ENCODE measurements at regions not wholly inside any gene's neighbourhood (a gene's known extent, or its start where the extent isn't known, plus 50 kb on each side); places are given as distances from the start of the nearest gene placed in this dataset.
A peak's percentile ranks its signal among the peaks of the same experiment; 100 is the strongest.

DNA sequence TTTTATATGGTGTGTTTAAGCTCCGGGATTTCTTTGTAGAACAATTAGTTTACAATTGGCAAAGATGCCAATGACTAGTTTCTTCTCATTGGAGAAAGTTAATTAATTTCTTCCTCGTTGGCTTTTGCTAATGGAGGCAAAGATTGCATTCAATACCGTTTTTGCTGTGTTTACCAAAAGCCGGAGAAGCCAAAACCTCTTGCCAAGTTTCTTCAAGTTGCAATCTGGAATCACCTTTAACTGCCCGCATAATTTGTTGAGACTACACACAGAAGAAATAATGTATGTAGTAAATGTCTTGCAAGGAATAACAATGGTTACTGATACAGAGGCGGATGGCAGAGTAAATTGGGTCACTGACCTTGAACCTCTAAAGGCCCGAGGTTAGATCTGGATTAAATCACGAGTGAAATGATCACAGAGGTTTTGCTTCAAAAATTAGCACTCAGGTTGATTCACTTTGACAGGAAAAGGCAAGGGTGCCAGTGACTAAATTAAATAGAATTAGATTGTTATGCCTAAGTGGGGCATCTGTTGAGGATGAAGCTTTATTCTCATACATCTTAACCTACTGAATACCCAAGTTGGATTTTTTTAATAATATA is 732.1 kb upstream of the NR2F2 start:
- peaks cover 0 to 6% (median 0%) of the 10 kb centered on the region in 3 donors for H3K9me3 ChIP-seq
- TF ChIP-seq, protein P1, sequence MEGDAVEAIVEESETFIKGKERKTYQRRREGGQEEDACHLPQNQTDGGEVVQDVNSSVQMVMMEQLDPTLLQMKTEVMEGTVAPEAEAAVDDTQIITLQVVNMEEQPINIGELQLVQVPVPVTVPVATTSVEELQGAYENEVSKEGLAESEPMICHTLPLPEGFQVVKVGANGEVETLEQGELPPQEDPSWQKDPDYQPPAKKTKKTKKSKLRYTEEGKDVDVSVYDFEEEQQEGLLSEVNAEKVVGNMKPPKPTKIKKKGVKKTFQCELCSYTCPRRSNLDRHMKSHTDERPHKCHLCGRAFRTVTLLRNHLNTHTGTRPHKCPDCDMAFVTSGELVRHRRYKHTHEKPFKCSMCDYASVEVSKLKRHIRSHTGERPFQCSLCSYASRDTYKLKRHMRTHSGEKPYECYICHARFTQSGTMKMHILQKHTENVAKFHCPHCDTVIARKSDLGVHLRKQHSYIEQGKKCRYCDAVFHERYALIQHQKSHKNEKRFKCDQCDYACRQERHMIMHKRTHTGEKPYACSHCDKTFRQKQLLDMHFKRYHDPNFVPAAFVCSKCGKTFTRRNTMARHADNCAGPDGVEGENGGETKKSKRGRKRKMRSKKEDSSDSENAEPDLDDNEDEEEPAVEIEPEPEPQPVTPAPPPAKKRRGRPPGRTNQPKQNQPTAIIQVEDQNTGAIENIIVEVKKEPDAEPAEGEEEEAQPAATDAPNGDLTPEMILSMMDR (IDR thresholded peaks at IDR 0.05) = no peak
- H3K4me1 ChIP-seq = peaks cover 0 to 21% (median 7%) of the 10 kb centered on the region in 4 donors
- H3K36me3 ChIP-seq = no peaks in the 10 kb centered on the region
- no peak overlapping the region for H3K4me3 ChIP-seq
- H3K27me3 ChIP-seq = no peaks in the 10 kb centered on the region
- no peak overlapping the region for H3K27ac ChIP-seq
- no peak for DNase-seq
- intact Hi-C loops (cut with DNase I; ENCODE audit: low total_unique reads) = no loop called here

DNA sequence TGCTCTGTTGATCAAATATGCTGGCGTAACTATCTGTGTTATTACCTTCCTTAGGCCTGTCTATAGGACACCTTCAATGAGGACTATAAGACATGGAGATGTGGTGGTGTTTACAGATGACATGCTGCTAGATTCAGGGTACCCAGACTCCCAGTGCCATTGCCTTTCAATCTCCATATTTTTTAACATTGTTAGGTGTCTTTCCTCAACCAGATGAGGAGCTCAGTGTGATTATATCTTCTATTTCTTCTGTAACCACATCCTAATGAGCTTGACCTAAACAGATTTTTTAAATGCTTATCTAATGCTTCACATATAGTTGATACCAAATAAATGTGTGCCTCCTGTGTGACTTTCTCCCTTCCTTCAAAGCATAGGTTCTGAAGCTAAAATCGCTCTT is 730.1 kb upstream of the NR2F2 start:
- TF ChIP-seq, protein P1 (IDR thresholded peaks at IDR 0.05) = no peak
- Histone ChIP-seq H3K4me1 (peaks cover 0 to 41% (median 18%) of the 10 kb centered on the region in 4 donors), H3K36me3 (no peaks in the 10 kb centered on the region), H3K27ac (no peak overlapping the region), H3K9me3 (peaks cover 0 to 6% (median 0%) of the 10 kb centered on the region in 3 donors), H3K4me3 (no peak overlapping the region), H3K27me3 (no peaks in the 10 kb centered on the region)
- intact Hi-C loops (cut with DNase I; ENCODE audit: low total_unique reads) = no loop called here
- DNase-seq = no peak

DNA sequence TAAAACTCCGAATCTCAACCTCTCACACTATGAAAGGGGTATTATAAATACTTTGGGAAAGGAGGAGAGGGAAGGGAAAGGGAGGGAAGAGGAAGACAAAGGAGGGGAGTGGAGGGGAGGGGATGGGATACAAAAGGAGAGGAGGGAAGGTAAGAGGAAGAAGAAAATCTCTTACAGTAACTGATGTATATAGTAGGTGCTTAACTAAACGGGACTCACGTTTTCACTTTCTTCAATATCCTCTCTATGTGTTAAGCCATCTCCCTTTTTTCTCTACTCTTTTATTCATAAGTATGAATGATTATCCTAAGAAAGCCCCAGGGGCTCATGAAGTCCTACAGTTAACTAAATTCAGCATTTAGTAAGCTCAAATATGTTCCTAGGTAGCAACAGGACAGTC is 729.6 kb upstream of the NR2F2 start:
- intact Hi-C loops (cut with DNase I; ENCODE audit: low total_unique reads) = no loop called here
- TF ChIP-seq, protein P1 (IDR thresholded peaks at IDR 0.05) = no peak

DNA sequence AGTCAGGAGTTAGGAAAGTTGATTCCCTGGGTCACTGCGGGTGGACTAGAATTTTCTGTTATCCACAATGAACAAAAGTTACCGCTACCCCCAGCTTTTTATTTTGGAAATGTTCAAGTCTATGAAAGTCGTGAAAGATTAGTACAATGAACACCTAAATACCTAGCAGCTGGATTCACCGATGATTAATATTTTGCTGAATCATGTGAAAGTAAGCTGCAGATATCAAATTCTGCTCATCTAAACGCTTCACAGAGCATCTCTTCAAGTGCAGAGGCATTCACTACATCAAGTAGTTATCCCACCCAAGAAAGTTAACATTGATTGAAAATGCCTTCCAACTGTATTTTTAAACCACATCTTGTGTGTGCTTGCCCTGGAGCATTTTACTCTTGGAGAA is 729.0 kb upstream of the NR2F2 start:
- Histone ChIP-seq H3K27me3 (no peaks in the 10 kb centered on the region), H3K36me3 (no peaks in the 10 kb centered on the region), H3K27ac (no peak overlapping the region), H3K9me3 (peaks cover 0 to 6% (median 0%) of the 10 kb centered on the region in 3 donors), H3K4me3 (no peak overlapping the region), H3K4me1 (peaks cover 0 to 50% (median 19%) of the 10 kb centered on the region in 4 donors)
- TF ChIP-seq, protein P1 (IDR thresholded peaks at IDR 0.05) = no peak
- DNase-seq = no peak
- intact Hi-C loops (cut with DNase I; ENCODE audit: low total_unique reads) = no loop called here

More for the DNA sequence above, 729.6 kb upstream of the NR2F2 start:
- no peak for DNase-seq
- H3K36me3 ChIP-seq = no peaks in the 10 kb centered on the region
- H3K27ac ChIP-seq = no peak overlapping the region
- H3K4me3 ChIP-seq = no peak overlapping the region
- peaks cover 0 to 6% (median 0%) of the 10 kb centered on the region in 3 donors for H3K9me3 ChIP-seq
- peaks cover 0 to 46% (median 19%) of the 10 kb centered on the region in 4 donors for H3K4me1 ChIP-seq
- H3K27me3 ChIP-seq = no peaks in the 10 kb centered on the region

DNA sequence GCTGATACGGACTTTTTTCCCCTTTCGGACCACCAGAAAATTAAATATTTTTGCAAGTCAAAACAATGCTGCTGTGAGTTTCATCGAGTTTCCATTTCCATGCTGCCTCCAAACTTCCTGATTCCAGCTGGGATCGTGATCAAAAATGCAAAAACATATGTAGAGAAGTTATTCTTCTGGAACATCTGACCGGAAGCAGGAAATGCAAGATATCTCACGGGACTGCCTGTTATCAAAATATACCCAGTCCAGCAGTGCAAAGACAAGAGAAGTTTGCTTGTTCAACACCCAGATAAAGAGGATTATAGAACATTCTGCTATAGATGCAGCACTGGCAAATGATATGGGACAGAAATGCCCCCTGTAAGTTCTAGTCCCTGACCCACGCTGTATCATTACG is 726.7 kb upstream of the NR2F2 start:
- peaks cover 0 to 6% (median 0%) of the 10 kb centered on the region in 3 donors for H3K9me3 ChIP-seq
- TF ChIP-seq, protein P1 (IDR thresholded peaks at IDR 0.05) = no peak
- no peak overlapping the region for H3K4me3 ChIP-seq
- peaks cover 0 to 44% (median 13%) of the 10 kb centered on the region in 4 donors for H3K4me1 ChIP-seq
- H3K27ac ChIP-seq = peak overlapping the region; percentile 37 to 54
- H3K27me3 ChIP-seq = no peaks in the 10 kb centered on the region
- intact Hi-C loops (cut with DNase I; ENCODE audit: low total_unique reads) = no loop called here
- no peak for DNase-seq
- H3K36me3 ChIP-seq = no peaks in the 10 kb centered on the region
